ENCODE measurements at regions not wholly inside any gene's neighbourhood (a gene's known extent, or its start where the extent isn't known, plus 50 kb on each side); places are given as distances from the start of the nearest gene placed in this dataset.

DNA sequence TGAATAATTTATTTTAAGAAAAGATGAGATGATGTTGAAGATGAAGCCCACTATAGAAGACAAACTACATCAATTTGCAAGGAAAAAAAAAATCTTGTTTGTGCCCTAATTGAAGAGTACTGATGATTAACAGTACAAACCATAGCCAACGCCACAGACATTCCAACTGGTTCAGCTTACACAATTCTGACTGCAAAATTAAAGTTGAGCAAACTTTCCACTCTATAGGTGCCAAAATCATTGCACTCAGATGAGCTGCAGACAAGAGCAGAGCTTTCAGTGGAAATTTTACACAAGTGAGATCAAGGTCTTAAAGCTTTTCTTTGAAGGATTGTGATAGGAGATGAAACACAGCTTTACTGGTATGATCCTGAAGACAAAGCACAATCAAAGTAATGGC, 85.3 kb downstream of the OGFRL1 start:
- no peaks in the 10 kb centered on the region for H3K9me3 ChIP-seq (replicated peaks; ENCODE audit: control insufficient read depth, insufficient read depth, low read length)
- ChIA-PET POLR2A (no interaction called here), CTCF (no interaction called here), SMC1A (ENCODE audit: uncharacterized antibody, unreplicated experiment) (interaction anchor here (0.7 to 1.3 kb wide), 3 partner anchors 9 to 14 kb away, joined by 3 to 4 read pairs (median 3); no protein-coding TSS in a partner anchor), RAD21 (ENCODE audit: unreplicated experiment) (no interaction called here)
- 0% methylated on average over 1 of the region's 1 CpG for WGBS (ENCODE audit: insufficient coverage, insufficient replicate concordance, low lambda C conversion rate, missing lambda C conversion rate)
- no peaks in the 10 kb centered on the region for H3K36me3 ChIP-seq (ENCODE audit: control insufficient read depth in 2 of 2, insufficient read depth in 2 of 2, low read length in 1 of 2)
- H4K20me1 ChIP-seq (ENCODE audit: control insufficient read depth, insufficient read depth), result no peaks in the 10 kb centered on the region
- H3K27me3 ChIP-seq (replicated peaks in 1 of 2; ENCODE audit: control insufficient read depth in 2 of 2, insufficient read depth in 2 of 2, low read length in 1 of 2), result no peaks in the 10 kb centered on the region; a peak in 1 of 4 replicates
- no peaks in the 10 kb centered on the region for H3K79me2 ChIP-seq (ENCODE audit: control insufficient read depth, insufficient read depth, low read length)
- intact Hi-C loops (cut with micrococcal nuclease; ENCODE audit: unreplicated experiment), result no loop called here
- no peak overlapping the region for H3K27ac ChIP-seq (ENCODE audit: control insufficient read depth, insufficient read depth)
- H3K4me2 ChIP-seq (ENCODE audit: control insufficient read depth, insufficient read depth), result no peak overlapping the region
- H3K4me3 ChIP-seq, result no peak overlapping the region
- in situ Hi-C loops (cut with MboI), result no loop called here
- no peak overlapping the region for H2AFZ ChIP-seq (ENCODE audit: control insufficient read depth, low read depth, low read length)
- no peak overlapping the region for H3K9ac ChIP-seq (ENCODE audit: control insufficient read depth, insufficient read depth, low read length)
- BruUV-seq (replicated peaks), result no TSS peak
- no peak for ATAC-seq
- DNase-seq (ENCODE audit: low read depth, low spot score), result no peak
- no peak for FAIRE-seq
- H3K4me1 ChIP-seq (ENCODE audit: control insufficient read depth, insufficient read depth, low read length), result no peaks in the 10 kb centered on the region
- TF ChIP-seq ZNF207 (IDR thresholded peaks at IDR 0.05; ENCODE audit: borderline replicate concordance) (no peak), RAD21 (IDR thresholded peaks at IDR 0.05; ENCODE audit: insufficient read depth, low read depth, low read length) (no peak), SREBF2 (IDR thresholded peaks at IDR 0.05; ENCODE audit: low read length) (no peak), PML (IDR thresholded peaks at IDR 0.05; ENCODE audit: low read length) (no peak), BHLHE40 (IDR thresholded peaks at IDR 0.05; ENCODE audit: borderline replicate concordance in 1 of 2, low read depth in 2 of 2, low read length in 1 of 2) (no peak), RBBP5 (conservative IDR thresholded peaks at IDR 0.05) (no peak), STAT1 (conservative IDR thresholded peaks at IDR 0.05) (no peak), NFYA (IDR thresholded peaks at IDR 0.05; ENCODE audit: borderline replicate concordance, low read depth, low read length) (no peak), TCF3 (IDR thresholded peaks at IDR 0.05; ENCODE audit: borderline replicate concordance, insufficient read depth, low read depth, low read length) (no peak), ATF7 (IDR thresholded peaks at IDR 0.05; ENCODE audit: low read depth) (no peak), SMC3 (IDR thresholded peaks at IDR 0.05; ENCODE audit: borderline replicate concordance, low read length) (no peak)
- TF ChIP-seq, protein P1, sequence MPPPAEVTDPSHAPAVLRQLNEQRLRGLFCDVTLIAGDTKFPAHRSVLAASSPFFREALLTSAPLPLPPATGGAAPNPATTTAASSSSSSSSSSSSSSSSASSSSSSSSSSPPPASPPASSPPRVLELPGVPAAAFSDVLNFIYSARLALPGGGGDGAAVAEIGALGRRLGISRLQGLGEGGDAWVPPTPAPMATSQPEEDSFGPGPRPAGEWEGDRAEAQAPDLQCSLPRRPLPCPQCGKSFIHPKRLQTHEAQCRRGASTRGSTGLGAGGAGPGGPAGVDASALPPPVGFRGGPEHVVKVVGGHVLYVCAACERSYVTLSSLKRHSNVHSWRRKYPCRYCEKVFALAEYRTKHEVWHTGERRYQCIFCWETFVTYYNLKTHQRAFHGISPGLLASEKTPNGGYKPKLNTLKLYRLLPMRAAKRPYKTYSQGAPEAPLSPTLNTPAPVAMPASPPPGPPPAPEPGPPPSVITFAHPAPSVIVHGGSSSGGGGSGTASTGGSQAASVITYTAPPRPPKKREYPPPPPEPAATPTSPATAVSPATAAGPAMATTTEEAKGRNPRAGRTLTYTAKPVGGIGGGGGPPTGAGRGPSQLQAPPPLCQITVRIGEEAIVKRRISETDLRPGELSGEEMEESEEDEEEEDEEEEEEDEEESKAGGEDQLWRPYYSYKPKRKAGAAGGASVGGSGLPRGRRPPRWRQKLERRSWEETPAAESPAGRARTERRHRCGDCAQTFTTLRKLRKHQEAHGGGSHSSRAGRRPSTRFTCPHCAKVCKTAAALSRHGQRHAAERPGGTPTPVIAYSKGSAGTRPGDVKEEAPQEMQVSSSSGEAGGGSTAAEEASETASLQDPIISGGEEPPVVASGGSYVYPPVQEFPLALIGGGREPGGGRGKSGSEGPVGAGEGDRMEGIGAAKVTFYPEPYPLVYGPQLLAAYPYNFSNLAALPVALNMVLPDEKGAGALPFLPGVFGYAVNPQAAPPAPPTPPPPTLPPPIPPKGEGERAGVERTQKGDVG (CRISPR knock-in tag; IDR thresholded peaks at IDR 0.05), result no peak
- TF ChIP-seq, protein P2, sequence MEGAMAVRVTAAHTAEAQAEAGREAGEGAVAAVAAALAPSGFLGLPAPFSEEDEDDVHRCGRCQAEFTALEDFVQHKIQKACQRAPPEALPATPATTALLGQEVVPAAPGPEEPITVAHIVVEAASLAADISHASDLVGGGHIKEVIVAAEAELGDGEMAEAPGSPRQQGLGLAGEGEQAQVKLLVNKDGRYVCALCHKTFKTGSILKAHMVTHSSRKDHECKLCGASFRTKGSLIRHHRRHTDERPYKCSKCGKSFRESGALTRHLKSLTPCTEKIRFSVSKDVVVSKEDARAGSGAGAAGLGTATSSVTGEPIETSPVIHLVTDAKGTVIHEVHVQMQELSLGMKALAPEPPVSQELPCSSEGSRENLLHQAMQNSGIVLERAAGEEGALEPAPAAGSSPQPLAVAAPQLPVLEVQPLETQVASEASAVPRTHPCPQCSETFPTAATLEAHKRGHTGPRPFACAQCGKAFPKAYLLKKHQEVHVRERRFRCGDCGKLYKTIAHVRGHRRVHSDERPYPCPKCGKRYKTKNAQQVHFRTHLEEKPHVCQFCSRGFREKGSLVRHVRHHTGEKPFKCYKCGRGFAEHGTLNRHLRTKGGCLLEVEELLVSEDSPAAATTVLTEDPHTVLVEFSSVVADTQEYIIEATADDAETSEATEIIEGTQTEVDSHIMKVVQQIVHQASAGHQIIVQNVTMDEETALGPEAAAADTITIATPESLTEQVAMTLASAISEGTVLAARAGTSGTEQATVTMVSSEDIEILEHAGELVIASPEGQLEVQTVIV (IDR thresholded peaks at IDR 0.05; ENCODE audit: borderline replicate concordance, partially characterized antibody), result no peak
- TF ChIP-seq, protein P3, sequence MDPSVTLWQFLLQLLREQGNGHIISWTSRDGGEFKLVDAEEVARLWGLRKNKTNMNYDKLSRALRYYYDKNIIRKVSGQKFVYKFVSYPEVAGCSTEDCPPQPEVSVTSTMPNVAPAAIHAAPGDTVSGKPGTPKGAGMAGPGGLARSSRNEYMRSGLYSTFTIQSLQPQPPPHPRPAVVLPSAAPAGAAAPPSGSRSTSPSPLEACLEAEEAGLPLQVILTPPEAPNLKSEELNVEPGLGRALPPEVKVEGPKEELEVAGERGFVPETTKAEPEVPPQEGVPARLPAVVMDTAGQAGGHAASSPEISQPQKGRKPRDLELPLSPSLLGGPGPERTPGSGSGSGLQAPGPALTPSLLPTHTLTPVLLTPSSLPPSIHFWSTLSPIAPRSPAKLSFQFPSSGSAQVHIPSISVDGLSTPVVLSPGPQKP (IDR thresholded peaks at IDR 0.05; ENCODE audit: low read depth, low read length), result no peak
- TF ChIP-seq, protein P4, sequence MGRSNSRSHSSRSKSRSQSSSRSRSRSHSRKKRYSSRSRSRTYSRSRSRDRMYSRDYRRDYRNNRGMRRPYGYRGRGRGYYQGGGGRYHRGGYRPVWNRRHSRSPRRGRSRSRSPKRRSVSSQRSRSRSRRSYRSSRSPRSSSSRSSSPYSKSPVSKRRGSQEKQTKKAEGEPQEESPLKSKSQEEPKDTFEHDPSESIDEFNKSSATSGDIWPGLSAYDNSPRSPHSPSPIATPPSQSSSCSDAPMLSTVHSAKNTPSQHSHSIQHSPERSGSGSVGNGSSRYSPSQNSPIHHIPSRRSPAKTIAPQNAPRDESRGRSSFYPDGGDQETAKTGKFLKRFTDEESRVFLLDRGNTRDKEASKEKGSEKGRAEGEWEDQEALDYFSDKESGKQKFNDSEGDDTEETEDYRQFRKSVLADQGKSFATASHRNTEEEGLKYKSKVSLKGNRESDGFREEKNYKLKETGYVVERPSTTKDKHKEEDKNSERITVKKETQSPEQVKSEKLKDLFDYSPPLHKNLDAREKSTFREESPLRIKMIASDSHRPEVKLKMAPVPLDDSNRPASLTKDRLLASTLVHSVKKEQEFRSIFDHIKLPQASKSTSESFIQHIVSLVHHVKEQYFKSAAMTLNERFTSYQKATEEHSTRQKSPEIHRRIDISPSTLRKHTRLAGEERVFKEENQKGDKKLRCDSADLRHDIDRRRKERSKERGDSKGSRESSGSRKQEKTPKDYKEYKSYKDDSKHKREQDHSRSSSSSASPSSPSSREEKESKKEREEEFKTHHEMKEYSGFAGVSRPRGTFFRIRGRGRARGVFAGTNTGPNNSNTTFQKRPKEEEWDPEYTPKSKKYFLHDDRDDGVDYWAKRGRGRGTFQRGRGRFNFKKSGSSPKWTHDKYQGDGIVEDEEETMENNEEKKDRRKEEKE (IDR thresholded peaks at IDR 0.05), result no peak
